SK-N-SH treated with all-trans-retinoic acid at 6 μM for 48 hours (cell line): ENCODE measurements at regions not wholly inside any gene's neighbourhood (a gene's known extent, or its start where the extent isn't known, plus 50 kb on each side); places are given as distances from the start of the nearest gene placed in this dataset.

Experiments used
- ATAC-seq: fragments of 200-7000 bp; cut with Tn5 transposase; 3 replicates; pipeline ENCODE4 v1.9.1; 2020; ENCODE audit warnings: mild to moderate bottlenecking, moderate library complexity
- ARNTL ChIP-seq: fragments of 450-650 bp; formaldehyde crosslinking; IDR thresholded peaks from 2 replicates; pipeline ENCODE4 v1.5.0; 2020; ENCODE audit warnings: low read depth, mild to moderate bottlenecking, moderate library complexity, borderline replicate concordance
- BACH2 ChIP-seq: fragments of 250-450 bp; sonication (Bioruptor Pico); IDR thresholded peaks from 2 replicates; pipeline ENCODE4 v1.9.0; 2021; ENCODE audit warnings: mild to moderate bottlenecking, borderline replicate concordance
- CREB5 ChIP-seq: fragments of 250-450 bp; sonication (Bioruptor Pico); IDR thresholded peaks from 2 replicates; pipeline ENCODE4 v1.5.1; 2020; ENCODE audit warnings: low read depth, mild to moderate bottlenecking, moderate library complexity
- CSDC2 ChIP-seq: fragments of 250-450 bp; sonication (Bioruptor Pico); IDR thresholded peaks from 2 replicates; pipeline ENCODE4 v1.5.0; 2020; ENCODE audit warnings: mild to moderate bottlenecking, moderate library complexity
- ESRRG ChIP-seq: fragments of 250-450 bp; sonication (Bioruptor Pico); IDR thresholded peaks from 2 replicates; pipeline ENCODE4 v1.6.1; 2021; ENCODE audit warnings: mild to moderate bottlenecking
- GLIS3 ChIP-seq: fragments of 250-450 bp; sonication (Bioruptor Pico); IDR thresholded peaks from 2 replicates; pipeline ENCODE4 v1.5.0; 2020; ENCODE audit warnings: mild to moderate bottlenecking, moderate library complexity
- ISL1 ChIP-seq: fragments of 250-450 bp; sonication (Bioruptor Pico); IDR thresholded peaks from 2 replicates; pipeline ENCODE4 v2.1.2; 2022; ENCODE audit warnings: mild to moderate bottlenecking, moderate library complexity
- OSR1 ChIP-seq: fragments of 250-450 bp; sonication (Bioruptor Pico); IDR thresholded peaks from 2 replicates; pipeline ENCODE4 v1.8.0; 2022; ENCODE audit warnings: moderate library complexity, mild to moderate bottlenecking, inconsistent platforms
- PATZ1 ChIP-seq: fragments of 250-450 bp; sonication (Bioruptor Pico); IDR thresholded peaks from 2 replicates; pipeline ENCODE4 v1.8.0; 2020; ENCODE audit warnings: mild to moderate bottlenecking, moderate library complexity, borderline replicate concordance
- PPARA ChIP-seq: fragments of 250-450 bp; sonication (Bioruptor Pico); IDR thresholded peaks from 2 replicates; pipeline ENCODE4 v1.5.0; 2020; ENCODE audit warnings: mild to moderate bottlenecking, borderline replicate concordance
- RARB ChIP-seq: fragments of 250-450 bp; sonication (Bioruptor Pico); IDR thresholded peaks from 2 replicates; pipeline ENCODE4 v1.8.0; 2021; ENCODE audit warnings: mild to moderate bottlenecking, moderate library complexity
- SNAI2 ChIP-seq: fragments of 250-450 bp; sonication (Bioruptor Pico); IDR thresholded peaks from 2 replicates; pipeline ENCODE4 v1.5.0; 2020; ENCODE audit warnings: mild to moderate bottlenecking, moderate library complexity
- TCF4 ChIP-seq: fragments of 250-450 bp; sonication (Bioruptor Pico); IDR thresholded peaks from 2 replicates; pipeline ENCODE4 v1.8.0; 2021; ENCODE audit warnings: mild to moderate bottlenecking, moderate library complexity, borderline replicate concordance
- TSHZ2 ChIP-seq: fragments of 250-450 bp; sonication (Bioruptor Pico); IDR thresholded peaks from 2 replicates; pipeline ENCODE4 v1.5.0; 2020; ENCODE audit warnings: mild to moderate bottlenecking, moderate library complexity
- ZFP3 ChIP-seq: fragments of 250-450 bp; sonication (Bioruptor Pico); IDR thresholded peaks from 2 replicates; pipeline ENCODE4 v1.5.0; 2020; ENCODE audit warnings: mild to moderate bottlenecking, moderate library complexity
- ZFP30 ChIP-seq: fragments of 450-650 bp; formaldehyde crosslinking; IDR thresholded peaks from 2 replicates; pipeline ENCODE4 v1.5.0; 2022; ENCODE audit warnings: mild to moderate bottlenecking, moderate library complexity
- ZNF565 ChIP-seq: fragments of 450-650 bp; formaldehyde crosslinking; conservative IDR thresholded peaks from 2 replicates; pipeline ENCODE4 v1.5.0; 2020; ENCODE audit warnings: low read depth, mild to moderate bottlenecking, moderate library complexity
- ZNF70 ChIP-seq: fragments of 450-650 bp; formaldehyde crosslinking; IDR thresholded peaks from 2 replicates; pipeline ENCODE4 v1.5.0; 2020; ENCODE audit warnings: mild to moderate bottlenecking, moderate library complexity
- ZNF8 ChIP-seq: fragments of 450-650 bp; formaldehyde crosslinking; IDR thresholded peaks from 2 replicates; pipeline ENCODE4 v1.5.0; 2020; ENCODE audit warnings: mild to moderate bottlenecking, moderate library complexity

- ATAC-seq: no peak
- no peak for TF ChIP-seq CSDC2
- TF ChIP-seq RARB (CRISPR knock-in tag): no peak
- no peak for TF ChIP-seq ZNF70
- TF ChIP-seq ZNF565 (CRISPR knock-in tag): no peak
- TF ChIP-seq CREB5 (CRISPR knock-in tag): no peak
- TF ChIP-seq ZNF8 (CRISPR knock-in tag): no peak
- TF ChIP-seq ZFP3 (CRISPR knock-in tag): no peak
- no peak for TF ChIP-seq ISL1 (CRISPR knock-in tag)
- no peak for TF ChIP-seq TSHZ2 (CRISPR knock-in tag)
- no peak for TF ChIP-seq ARNTL
- TF ChIP-seq PPARA: no peak
- TF ChIP-seq OSR1 (CRISPR knock-in tag): no peak
- no peak for TF ChIP-seq PATZ1
- TF ChIP-seq TCF4 (CRISPR knock-in tag): no peak
- no peak for TF ChIP-seq BACH2 (CRISPR knock-in tag)
- no peak for TF ChIP-seq SNAI2 (CRISPR knock-in tag)
- TF ChIP-seq GLIS3: no peak
- no peak for TF ChIP-seq ZFP30 (CRISPR knock-in tag)
- no peak for TF ChIP-seq ESRRG
Measured at GRCh38 chr1:173377266-173377665, 99.9 kb upstream of the PRDX6 start.

- TF ChIP-seq ARNTL: no peak
- TF ChIP-seq, all 23 proteins: peak for 0
- ATAC-seq: no peak
Measured at GRCh38 chr1:173383351-173383750, 93.8 kb upstream of the PRDX6 start.

- ATAC-seq: no peak
- no peak for TF ChIP-seq PATZ1
- no peak for TF ChIP-seq OSR1 (CRISPR knock-in tag)
- TF ChIP-seq SNAI2 (CRISPR knock-in tag): no peak
- no peak for TF ChIP-seq ZFP30 (CRISPR knock-in tag)
- no peak for TF ChIP-seq ZNF8 (CRISPR knock-in tag)
- TF ChIP-seq ISL1 (CRISPR knock-in tag): no peak
- no peak for TF ChIP-seq ZFP3 (CRISPR knock-in tag)
- no peak for TF ChIP-seq TSHZ2 (CRISPR knock-in tag)
- TF ChIP-seq RARB (CRISPR knock-in tag): no peak
Measured at GRCh38 chr1:173388352-173388751, 88.8 kb upstream of the PRDX6 start.
